GM12878 (cell line): ENCODE measurements at regions not wholly inside any gene's neighbourhood (a gene's known extent, or its start where the extent isn't known, plus 50 kb on each side); places are given as distances from the start of the nearest gene placed in this dataset.

ENCODE experiments used
- ATAC-seq: fragments of 200-7000 bp; cut with Tn5 transposase; 3 replicates; pipeline ENCODE4 v1.9.1; 2020; ENCODE audit warnings: mild to moderate bottlenecking, moderate library complexity
- BruUV-seq: library from RNA; stranded (reverse); fragments of 400-500 nt; replicated peaks from 2 replicates; lab custom pipeline; 2021; lab: Mats Ljungman, UMichigan
- CTCF ChIA-PET: fragments of 300-600 bp; sonication (Branson Sonifier 250); formaldehyde crosslinking; extraction: SDS; loops from one replicate; lab custom pipeline; 2021; ENCODE audit warnings: inconsistent platforms; lab: Yijun Ruan, JAX
- POLR2A ChIA-PET: fragments of 350-600 bp; formaldehyde crosslinking; extraction: SDS; loops from one replicate; lab custom pipeline; 2021; ENCODE audit warnings: inconsistent platforms; lab: Charles Lee
- RAD21 ChIA-PET: fragments of 300-600 bp; sonication (Branson Sonifier 250); formaldehyde crosslinking; loops from one replicate; lab custom pipeline; 2023; ENCODE audit warnings: antibody characterized with exemption; ENCODE audit not compliant: unreplicated experiment; lab: Charles Lee
- SMC1A ChIA-PET: fragments of 300-600 bp; sonication (Branson Sonifier 250); formaldehyde crosslinking; loops from one replicate; lab custom pipeline; 2023; ENCODE audit not compliant: unreplicated experiment, uncharacterized antibody; lab: Charles Lee
- DNase-seq: peaks from one replicate; pipeline ENCODE4 v3.0.0-alpha.2; 2011; ENCODE audit warnings: low read depth, low spot score
- FAIRE-seq: peaks from 3 replicates; lab custom pipeline; 2011; peaks lifted over from hg19 to GRCh38; lab: Jason Lieb, UNC
- H2AFZ ChIP-seq: 2 replicates; pipeline ENCODE4 v1.6.0; 2011; ENCODE audit warnings: low read depth, low read length, control low read depth; ENCODE audit not compliant: control insufficient read depth
- H3K27ac ChIP-seq: 2 replicates; pipeline ENCODE4 v1.5.1; 2011; ENCODE audit warnings: control low read depth; ENCODE audit not compliant: control insufficient read depth, insufficient read depth
- H3K27me3 ChIP-seq, 2 experiments: replicated peaks in 1 of 2; 2 replicates each; pipeline versions ENCODE4 v1.6.0 to v1.6.1; 2011; ENCODE audit warnings: low read length in 1 of 2; ENCODE audit not compliant: control insufficient read depth in 2 of 2, insufficient read depth in 2 of 2
- H3K36me3 ChIP-seq, 2 experiments: 2 replicates each; pipeline ENCODE4 v1.5.1; 2011; ENCODE audit warnings: low read length in 1 of 2; ENCODE audit not compliant: control insufficient read depth in 2 of 2, insufficient read depth in 2 of 2
- H3K4me1 ChIP-seq: 2 replicates; pipeline ENCODE4 v1.6.1; 2011; ENCODE audit warnings: mild to moderate bottlenecking, low read length, moderate library complexity, mixed read lengths; ENCODE audit not compliant: control insufficient read depth, insufficient read depth
- H3K4me2 ChIP-seq: 2 replicates; pipeline ENCODE4 v1.6.0; 2011; ENCODE audit warnings: control low read depth; ENCODE audit not compliant: control insufficient read depth, insufficient read depth
- H3K4me3 ChIP-seq: fragments of 200-600 bp; sonication (generic); 2 replicates; pipeline ENCODE4 v1.5.1; 2016
- H3K79me2 ChIP-seq: 2 replicates; pipeline ENCODE4 v1.6.0; 2011; ENCODE audit warnings: low read length; ENCODE audit not compliant: control insufficient read depth, insufficient read depth
- H3K9ac ChIP-seq: 2 replicates; pipeline ENCODE4 v1.8.0; 2011; ENCODE audit warnings: low read length, control low read depth, mixed read lengths; ENCODE audit not compliant: control insufficient read depth, insufficient read depth
- H3K9me3 ChIP-seq: replicated peaks from 3 replicates; pipeline ENCODE4 v1.5.1; 2011; ENCODE audit warnings: mild to moderate bottlenecking, low read length; ENCODE audit not compliant: control insufficient read depth, insufficient read depth
- H4K20me1 ChIP-seq: 2 replicates; pipeline ENCODE4 v1.6.0; 2011; ENCODE audit not compliant: control insufficient read depth, insufficient read depth
- CHD1 ChIP-seq: IDR thresholded peaks from 2 replicates; pipeline ENCODE4 v1.6.1; 2012; ENCODE audit warnings: low read depth, low read length, improper control_type of control experiment
- CHD4 ChIP-seq: fragments of 200-600 bp; sonication (generic); IDR thresholded peaks from 2 replicates; pipeline ENCODE4 v1.6.1; 2016; ENCODE audit warnings: mild to moderate bottlenecking
- CTCF ChIP-seq, 3 experiments: IDR thresholded peaks in 2 of 3; conservative IDR thresholded peaks in 1 of 3; 2 replicates each; pipeline ENCODE4 v1.5.1; 2011; ENCODE audit warnings: low read depth in 3 of 3, low read length in 3 of 3, mild to moderate bottlenecking in 3 of 3, control low read depth in 2 of 3, moderate library complexity in 2 of 3, inconsistent platforms in 1 of 3, mixed read lengths in 1 of 3; ENCODE audit not compliant: control insufficient read depth in 2 of 3, insufficient read depth in 1 of 3; ENCODE audit errors: extremely low read depth in 1 of 3
- EP300 ChIP-seq, 2 experiments: fragments of 150-350 bp in 1 of 2; IDR thresholded peaks; 2 replicates each; pipeline ENCODE4 v1.6.1; 2011 to 2012; ENCODE audit warnings: low read depth in 2 of 2, low read length in 2 of 2, borderline replicate concordance in 1 of 2, improper control_type of control experiment in 1 of 2, inconsistent platforms in 1 of 2; ENCODE audit not compliant: control insufficient read depth in 1 of 2
- ETV6 ChIP-seq, 2 experiments: fragments of 450-650 bp in 1 of 2; IDR thresholded peaks in 1 of 2; conservative IDR thresholded peaks in 1 of 2; 2 replicates each; pipeline ENCODE4 v1.6.1; 2014; ENCODE audit warnings: antibody characterized with exemption in 1 of 2, borderline replicate concordance in 1 of 2, low read depth in 1 of 2, mild to moderate bottlenecking in 1 of 2, moderate library complexity in 1 of 2
- EZH2 ChIP-seq: IDR thresholded peaks from 2 replicates; pipeline ENCODE4 v1.6.1; 2012; ENCODE audit warnings: low read depth, mild to moderate bottlenecking, control low read depth, inconsistent platforms, low read length, borderline replicate concordance; ENCODE audit not compliant: control insufficient read depth
- HDAC2 ChIP-seq: fragments of 200-600 bp; sonication (generic); IDR thresholded peaks from 2 replicates; pipeline ENCODE4 v1.6.1; 2017
- HDGF ChIP-seq: fragments of 450-650 bp; IDR thresholded peaks from 2 replicates; pipeline ENCODE4 v1.6.1; 2016; ENCODE audit warnings: antibody characterized with exemption
- IRF4 ChIP-seq: IDR thresholded peaks from 2 replicates; pipeline ENCODE4 v1.6.1; 2011; ENCODE audit warnings: low read depth, low read length
- LARP7 ChIP-seq: fragments of 450-650 bp; IDR thresholded peaks from 2 replicates; pipeline ENCODE4 v1.6.1; 2017; ENCODE audit warnings: mild to moderate bottlenecking
- RCOR1 ChIP-seq: conservative IDR thresholded peaks from 2 replicates; pipeline ENCODE4 v1.6.1; 2012; ENCODE audit warnings: low read depth, low read length, improper control_type of control experiment
- RFX5 ChIP-seq: IDR thresholded peaks from 2 replicates; pipeline ENCODE4 v1.6.1; 2011; ENCODE audit warnings: low read depth, low read length, improper control_type of control experiment
- TCF7 ChIP-seq: IDR thresholded peaks from 2 replicates; pipeline ENCODE4 v1.6.1; 2014; ENCODE audit warnings: antibody characterized with exemption, borderline replicate concordance
- USF1 ChIP-seq: IDR thresholded peaks from 2 replicates; pipeline ENCODE4 v1.6.1; 2011; ENCODE audit warnings: borderline replicate concordance, low read depth, mild to moderate bottlenecking, moderate library complexity, mixed read lengths, low read length; ENCODE audit not compliant: insufficient read depth; ENCODE audit errors: extremely low read length
- YBX1 ChIP-seq: fragments of 450-650 bp; IDR thresholded peaks from 2 replicates; pipeline ENCODE4 v1.6.1; 2016; ENCODE audit warnings: antibody characterized with exemption
- ZBTB33 ChIP-seq: fragments of 450-650 bp; IDR thresholded peaks from 2 replicates; pipeline ENCODE4 v1.6.1; 2017; ENCODE audit warnings: mild to moderate bottlenecking
- WGBS: methylation state at CpG from one replicate; pipeline ENCODE4 v1.1.6; 2016; ENCODE audit warnings: low lambda C conversion rate; ENCODE audit not compliant: insufficient replicate concordance, insufficient coverage; ENCODE audit errors: missing lambda C conversion rate; 5-methylcytosine and 5-hydroxymethylcytosine counted together
- in situ Hi-C: fragments of 300-500 bp; cut with MboI; formaldehyde crosslinking; loops from 9 replicates; pipeline ENCODE4 v1.14.3; 2018; ENCODE audit warnings: mixed read lengths
- intact Hi-C: fragments of 100-400 bp; cut with micrococcal nuclease; formaldehyde crosslinking; loops from one replicate; pipeline ENCODE4 v1.14.2; 2022; ENCODE audit not compliant: unreplicated experiment

- in situ Hi-C loops: no loop called here
- Histone ChIP-seq H3K27ac (no peak overlapping the region), H3K79me2 (no peaks in the 10 kb centered on the region), H3K9me3 (no peaks in the 10 kb centered on the region), H3K4me3 (no peak overlapping the region), H3K4me1 (no peaks in the 10 kb centered on the region), H3K4me2 (no peak overlapping the region), H4K20me1 (no peaks in the 10 kb centered on the region), H3K9ac (no peak overlapping the region), H3K36me3 (no peaks in the 10 kb centered on the region), H2AFZ (no peak overlapping the region), H3K27me3 (no peaks in the 10 kb centered on the region)
- RAD21 ChIA-PET: no interaction called here
- no TSS peak for BruUV-seq
- ATAC-seq: no peak
- SMC1A ChIA-PET: no interaction called here
- intact Hi-C loops: no loop called here
- POLR2A ChIA-PET: no interaction called here
- TF ChIP-seq IRF4: no peak
- TF ChIP-seq EZH2: no peak
- TF ChIP-seq LARP7: no peak
- TF ChIP-seq RFX5: no peak
- TF ChIP-seq YBX1: no peak
- no peak for TF ChIP-seq HDAC2
- no peak for TF ChIP-seq ETV6 (conservative IDR thresholded peaks at IDR 0.05 in 1 of 2, IDR thresholded peaks at IDR 0.05 in 1 of 2; ENCODE audit: borderline replicate concordance in 1 of 2, low read depth in 1 of 2)
- no peak for TF ChIP-seq EP300 (IDR thresholded peaks at IDR 0.05; ENCODE audit: borderline replicate concordance in 1 of 2, control insufficient read depth in 1 of 2, low read depth in 2 of 2, low read length in 2 of 2)
- TF ChIP-seq CHD4: no peak
- TF ChIP-seq HDGF: no peak
- DNase-seq: no peak
- FAIRE-seq: no peak
- CTCF ChIA-PET: no interaction called here
Measured at GRCh38 chr5:24805230-24805629, 160.5 kb upstream of the CDH10 start.

GRCh38 chr5:24804221-24804681 lies 159.5 kb upstream of the CDH10 start:
- H3K27me3 ChIP-seq: no peaks in the 10 kb centered on the region
- H3K36me3 ChIP-seq: no peaks in the 10 kb centered on the region
- DNase-seq: no peak
- H2AFZ ChIP-seq: no peak overlapping the region
- H3K4me1 ChIP-seq: no peaks in the 10 kb centered on the region
- ChIA-PET RAD21 (no interaction called here), CTCF (no interaction called here), POLR2A (no interaction called here), SMC1A (no interaction called here)
- no peak overlapping the region for H3K4me2 ChIP-seq
- H3K79me2 ChIP-seq: no peaks in the 10 kb centered on the region
- no peaks in the 10 kb centered on the region for H3K9me3 ChIP-seq
- 0% methylated on average over 3 of the region's 3 CpGs for WGBS
- in situ Hi-C loops (no loop called here), intact Hi-C loops (no loop called here)
- no peak overlapping the region for H3K9ac ChIP-seq
- no peak for FAIRE-seq
- no peak overlapping the region for H3K27ac ChIP-seq
- no peak overlapping the region for H3K4me3 ChIP-seq
- BruUV-seq: no TSS peak
- no peak for ATAC-seq
- no peaks in the 10 kb centered on the region for H4K20me1 ChIP-seq
- TF ChIP-seq CHD1: no peak
- no peak for TF ChIP-seq RCOR1
- no peak for TF ChIP-seq TCF7
- TF ChIP-seq ZBTB33: no peak
- no peak for TF ChIP-seq USF1
- no peak for TF ChIP-seq CTCF (IDR thresholded peaks at IDR 0.05 in 2 of 3, conservative IDR thresholded peaks at IDR 0.05 in 1 of 3; ENCODE audit: control insufficient read depth in 2 of 3, extremely low read depth in 1 of 3, insufficient read depth in 1 of 3, low read depth in 3 of 3, low read length in 3 of 3)
